Mesendoderm (in vitro differentiated cells): ENCODE measurements at regions not wholly inside any gene's neighbourhood (a gene's known extent, or its start where the extent isn't known, plus 50 kb on each side); places are given as distances from the start of the nearest gene placed in this dataset.

Experiments
- DNase-seq: peaks from one replicate; pipeline ENCODE4 v3.0.0; 2013
- H2AK5ac ChIP-seq: 2 replicates; pipeline ENCODE4 v1.6.1; 2013; ENCODE audit warnings: low read length, inconsistent platforms
- H2BK120ac ChIP-seq: 2 replicates; pipeline ENCODE4 v1.6.1; 2013; ENCODE audit warnings: low read depth, mild to moderate bottlenecking, low read length, moderate library complexity, mixed read lengths
- H2BK15ac ChIP-seq: replicated peaks from 2 replicates; pipeline ENCODE4 v1.6.1; 2013; ENCODE audit warnings: low read depth, mild to moderate bottlenecking, moderate library complexity
- H2BK5ac ChIP-seq: 2 replicates; pipeline ENCODE4 v1.6.1; 2013; ENCODE audit warnings: low read length, inconsistent platforms
- H3K18ac ChIP-seq: 2 replicates; pipeline ENCODE4 v1.6.1; 2013; ENCODE audit warnings: mild to moderate bottlenecking, low read length, mixed read lengths
- H3K23ac ChIP-seq: one replicate; pipeline ENCODE4 v1.6.1; 2013; ENCODE audit warnings: low read length
- H3K27ac ChIP-seq: 2 replicates; pipeline ENCODE4 v1.5.1; 2013; ENCODE audit warnings: low read depth, mild to moderate bottlenecking, inconsistent platforms, low read length, moderate library complexity
- H3K27me3 ChIP-seq: 2 replicates; pipeline ENCODE4 v1.6.1; 2013; ENCODE audit warnings: low read length, control low read depth, mild to moderate bottlenecking, inconsistent platforms; ENCODE audit not compliant: insufficient read depth, poor library complexity
- H3K36me3 ChIP-seq: 2 replicates; pipeline ENCODE4 v1.6.1; 2013; ENCODE audit warnings: low read length, inconsistent platforms; ENCODE audit not compliant: control insufficient read depth, insufficient read depth
- H3K4ac ChIP-seq: one replicate; pipeline ENCODE4 v1.6.1; 2013; ENCODE audit warnings: low read depth, mild to moderate bottlenecking, low read length, moderate library complexity
- H3K4me1 ChIP-seq: 2 replicates; pipeline ENCODE4 v1.6.1; 2013; ENCODE audit warnings: low read depth, low read length, inconsistent platforms; ENCODE audit not compliant: control insufficient read depth
- H3K4me2 ChIP-seq: 2 replicates; pipeline ENCODE4 v1.6.1; 2013; ENCODE audit warnings: low read length
- H3K4me3 ChIP-seq: 2 replicates; pipeline ENCODE4 v1.5.1; 2013; ENCODE audit warnings: mild to moderate bottlenecking, low read length
- H3K56ac ChIP-seq: one replicate; pipeline ENCODE4 v1.6.1; 2013; ENCODE audit warnings: low read length
- H3K79me1 ChIP-seq: 2 replicates; pipeline ENCODE4 v1.6.1; 2013; ENCODE audit warnings: low read length, inconsistent platforms
- H3K79me2 ChIP-seq: 2 replicates; pipeline ENCODE4 v1.6.1; 2013; ENCODE audit warnings: mild to moderate bottlenecking, low read length; ENCODE audit not compliant: control insufficient read depth, insufficient read depth
- H3K9ac ChIP-seq: 2 replicates; pipeline ENCODE4 v1.6.1; 2013; ENCODE audit warnings: low read length, inconsistent platforms
- H4K5ac ChIP-seq: one replicate; pipeline ENCODE4 v1.6.1; 2013; ENCODE audit warnings: low read length
- H4K8ac ChIP-seq: one replicate; pipeline ENCODE4 v1.6.1; 2013; ENCODE audit warnings: low read depth, mild to moderate bottlenecking, control low read depth, low read length, moderate library complexity
- WGBS: extraction: QIAGEN DNeasy Blood & Tissue Kit; methylation state at CpG from one replicate; pipeline ENCODE4 v1.1.7; 2013; ENCODE audit warnings: low lambda C conversion rate, missing lambda C conversion rate; ENCODE audit not compliant: insufficient coverage; ENCODE audit errors: extremely low coverage; 5-methylcytosine and 5-hydroxymethylcytosine counted together

DNA sequence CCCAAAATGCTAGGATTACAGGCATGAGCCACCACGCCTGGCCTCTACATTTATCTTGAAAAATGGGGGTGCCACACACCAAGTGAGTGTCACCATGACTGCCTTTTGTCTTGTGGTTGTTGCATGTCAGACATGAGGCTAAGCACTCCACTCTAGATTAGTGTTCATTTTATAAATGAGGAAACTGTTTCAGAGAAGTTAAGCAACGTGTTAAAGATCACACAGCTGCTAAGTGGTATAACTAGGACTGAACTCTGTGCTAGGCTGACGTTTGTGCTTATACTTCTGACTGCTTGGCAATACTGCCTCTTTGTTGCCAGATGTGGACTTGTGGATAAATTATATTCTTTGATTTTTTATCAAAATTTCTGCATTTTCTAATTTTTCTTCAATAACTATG, 50.8 kb upstream of the SMAD6 start:
- H3K79me2 ChIP-seq, result no peaks in the 10 kb centered on the region
- H3K56ac ChIP-seq, result no peak overlapping the region
- no peak overlapping the region for H2BK120ac ChIP-seq
- DNase-seq, result no peak
- no peak overlapping the region for H3K4me2 ChIP-seq
- H3K27ac ChIP-seq, result no peak overlapping the region
- WGBS, result no CpG with 5 or more reads among the region's 3 CpGs
- H3K18ac ChIP-seq, result no peak overlapping the region
- no peak overlapping the region for H3K4me3 ChIP-seq
- H2BK5ac ChIP-seq, result no peak overlapping the region
- H3K27me3 ChIP-seq, result no peaks in the 10 kb centered on the region
- H3K23ac ChIP-seq, result no peak overlapping the region
- peaks cover 8% of the 10 kb centered on the region for H3K4me1 ChIP-seq
- H2AK5ac ChIP-seq, result no peak overlapping the region
- H4K8ac ChIP-seq, result no peak overlapping the region
- no peaks in the 10 kb centered on the region for H3K79me1 ChIP-seq
- no peaks in the 10 kb centered on the region for H3K36me3 ChIP-seq
- H2BK15ac ChIP-seq, result no peak overlapping the region
- H3K9ac ChIP-seq, result no peak overlapping the region
- H4K5ac ChIP-seq, result no peak overlapping the region
- no peak overlapping the region for H3K4ac ChIP-seq

DNA sequence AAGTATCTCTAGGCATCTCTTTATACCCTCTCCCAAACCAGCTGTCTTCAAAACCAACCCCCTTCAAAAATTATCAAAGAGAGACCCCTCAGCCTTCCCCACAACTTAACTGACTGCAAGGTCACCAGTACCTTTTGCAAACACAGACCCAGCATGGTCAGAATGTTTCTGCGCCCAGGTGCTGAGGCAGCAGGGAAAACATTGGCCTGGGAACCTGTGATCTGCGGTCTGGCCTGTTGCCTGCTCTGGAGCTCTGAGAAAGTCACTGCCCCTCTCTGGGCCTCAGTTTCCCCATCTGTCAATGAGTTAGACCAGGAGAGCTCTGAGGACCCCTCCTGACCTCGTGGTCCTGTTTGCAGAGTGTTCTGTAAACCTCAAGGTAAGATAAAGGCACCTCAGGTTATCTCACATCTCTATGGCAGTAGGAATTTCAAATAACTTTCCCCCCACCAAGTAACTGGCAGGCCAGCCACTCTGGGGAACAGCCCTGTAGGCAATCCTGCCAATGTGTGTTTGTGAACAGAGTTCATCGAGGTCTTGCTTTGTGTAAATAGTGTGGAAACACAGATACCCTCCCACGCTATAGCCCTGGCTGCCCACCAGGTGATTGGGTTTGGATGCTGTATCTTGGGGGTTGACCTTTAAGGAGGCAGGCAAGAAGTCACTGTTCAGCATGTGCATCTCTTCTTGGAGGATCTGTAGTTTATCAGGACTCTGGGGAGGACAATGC, 50.0 kb upstream of the SMAD6 start:
- Histone ChIP-seq H3K9ac (no peak overlapping the region), H3K27ac (no peak overlapping the region), H2BK5ac (no peak overlapping the region), H3K4me3 (no peak overlapping the region), H3K36me3 (no peaks in the 10 kb centered on the region), H3K4me2 (no peak overlapping the region), H2AK5ac (peak overlapping the region; percentile 41), H4K8ac (no peak overlapping the region), H3K27me3 (no peaks in the 10 kb centered on the region), H4K5ac (no peak overlapping the region), H3K4ac (no peak overlapping the region), H3K56ac (no peak overlapping the region), H3K79me1 (no peaks in the 10 kb centered on the region), H3K18ac (no peak overlapping the region), H3K23ac (no peak overlapping the region), H3K4me1 (peaks cover 8% of the 10 kb centered on the region), H2BK120ac (no peak overlapping the region), H3K79me2 (no peaks in the 10 kb centered on the region), H2BK15ac (no peak overlapping the region)
- no CpG with 5 or more reads among the region's 5 CpGs for WGBS
- DNase-seq, result no peak
